AML-193 (cell line): ENCODE measurements at regions not wholly inside any gene's neighbourhood (a gene's known extent, or its start where the extent isn't known, plus 50 kb on each side); places are given as distances from the start of the nearest gene placed in this dataset.
A peak's percentile ranks its signal among the peaks of the same experiment; 100 is the strongest.

Source experiments
- DNase-seq, 2 experiments: peaks; one replicate each; lab custom pipeline; 2025; lab: John Stamatoyannopoulos, UW

DNA sequence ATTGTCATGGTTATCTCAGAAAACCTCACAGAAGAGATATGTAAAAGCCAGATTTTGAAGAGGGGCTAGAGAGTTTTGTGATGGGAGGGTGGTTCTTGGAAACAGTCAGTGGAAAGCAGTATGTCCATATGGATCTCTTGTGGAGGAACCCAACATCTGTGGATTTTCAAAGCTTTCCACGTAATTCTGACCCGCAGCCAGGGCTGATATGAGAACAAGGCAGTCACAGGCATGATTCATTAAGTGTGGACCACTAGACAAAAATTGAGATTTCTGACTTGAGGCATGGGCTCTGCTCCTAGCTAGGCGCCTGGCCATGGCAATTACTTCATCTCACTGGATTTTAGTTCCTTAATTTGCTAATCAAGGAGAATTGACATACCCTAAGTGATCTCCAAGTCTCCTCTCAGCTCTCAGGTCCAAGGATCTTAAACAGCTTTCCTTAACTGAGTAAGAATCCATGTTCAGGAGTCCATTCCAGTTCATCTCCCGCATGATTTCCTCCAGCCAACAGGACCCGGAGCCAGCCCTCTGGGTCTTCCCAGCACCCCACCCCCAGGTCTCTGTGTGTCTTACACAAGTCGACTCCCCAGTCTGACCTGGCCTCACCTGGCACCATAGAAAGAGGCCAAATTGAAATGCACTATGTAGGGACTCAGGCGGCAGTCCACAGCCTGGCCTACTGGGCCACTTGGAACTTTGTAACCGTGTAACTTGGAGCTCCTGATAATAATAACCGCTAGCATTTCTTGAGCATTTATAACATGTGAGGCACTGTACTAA, 176.3 kb upstream of the PARP11 start:
- DNase-seq, result no peak

- no peak for DNase-seq
These were observed 174.2 kb upstream of the PARP11 start for GRCh38 chr12:4047421-4047820.

DNA sequence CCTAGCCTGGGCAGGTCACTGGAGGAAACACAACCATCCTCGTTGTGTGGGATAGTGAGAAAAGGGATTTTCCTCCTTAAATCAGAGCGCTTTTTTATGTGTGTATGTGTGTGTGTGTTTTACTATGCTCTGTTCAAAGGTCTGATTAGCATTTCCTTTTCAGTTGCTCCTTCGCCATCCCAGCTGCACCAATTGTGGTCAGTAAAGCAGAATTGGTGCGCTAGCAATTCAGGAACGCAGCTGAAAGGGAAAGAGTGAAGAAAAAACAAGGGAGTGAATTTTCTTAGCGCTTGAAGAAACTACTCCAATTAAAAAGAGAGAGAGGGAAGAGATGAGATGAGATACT, 173.3 kb upstream of the PARP11 start:
- DNase-seq, result no peak

- DNase-seq, result no peak
These were observed 172.7 kb upstream of the PARP11 start for GRCh38 chr12:4045786-4046494.

DNA sequence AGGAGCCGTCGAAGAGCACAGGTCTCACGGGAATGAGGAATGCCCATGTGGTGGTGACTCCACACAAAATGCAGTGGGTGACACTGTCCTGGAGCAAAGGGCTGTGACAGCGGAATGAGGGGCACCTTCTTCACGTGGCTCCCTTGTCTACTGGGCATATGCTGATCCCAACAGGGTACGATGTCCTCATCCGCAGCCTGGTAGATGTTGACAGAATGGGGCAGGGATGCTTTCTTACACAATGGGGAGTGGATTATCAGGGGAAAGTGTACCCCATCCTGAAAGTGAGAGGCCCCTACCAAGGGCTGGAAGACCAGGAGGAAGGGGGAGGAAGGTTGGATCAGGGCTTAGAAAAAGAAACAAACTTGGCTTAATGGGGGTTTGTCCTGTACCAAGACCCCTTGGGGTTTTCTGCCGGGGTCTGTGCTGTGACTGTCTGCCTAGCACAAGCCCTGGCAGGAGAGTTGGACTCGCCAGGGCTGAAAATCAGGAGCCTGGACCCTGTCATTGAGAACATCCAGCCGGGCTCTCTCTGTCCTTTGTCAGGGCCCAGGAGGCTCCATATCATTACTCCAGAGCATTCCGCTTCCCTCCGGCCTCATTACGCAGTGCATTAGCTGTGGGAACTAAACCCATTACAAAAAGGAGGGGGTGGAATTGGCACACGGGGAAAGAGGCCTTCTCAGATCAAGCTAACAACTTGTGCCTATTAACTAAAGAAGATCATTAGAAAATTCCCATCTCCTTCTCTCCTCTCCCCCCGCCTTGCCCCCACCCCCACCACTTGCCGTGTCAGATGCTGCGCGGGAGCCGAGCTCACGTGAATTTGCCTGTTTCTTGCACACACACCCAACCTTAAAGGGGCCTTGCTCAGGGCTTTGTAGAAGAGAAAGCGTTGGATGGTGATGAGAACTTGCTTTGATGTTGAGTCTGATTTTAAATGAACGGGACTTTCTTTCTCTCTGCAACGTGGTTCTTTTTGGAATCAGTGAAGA, 171.8 kb upstream of the PARP11 start:
- DNase-seq, result no peak

GRCh38 chr12:4044101-4044500, 170.9 kb upstream of the PARP11 start:
- DNase-seq, result no peak

GRCh38 chr12:4041187-4041885, 168.1 kb upstream of the PARP11 start:
- DNase-seq, result no peak

GRCh38 chr12:4039931-4040330, 166.7 kb upstream of the PARP11 start:
- DNase-seq, result no peak

- DNase-seq, result peak; percentile 2 to 14
These were observed 164.6 kb upstream of the PARP11 start for GRCh38 chr12:4037747-4038312.

GRCh38 chr12:4036671-4037271, 163.6 kb upstream of the PARP11 start:
- DNase-seq, result no peak

- no peak for DNase-seq
These were observed 161.7 kb upstream of the PARP11 start for GRCh38 chr12:4034921-4035320.

GRCh38 chr12:4032924-4033615, 159.9 kb upstream of the PARP11 start:
- no peak for DNase-seq

DNA sequence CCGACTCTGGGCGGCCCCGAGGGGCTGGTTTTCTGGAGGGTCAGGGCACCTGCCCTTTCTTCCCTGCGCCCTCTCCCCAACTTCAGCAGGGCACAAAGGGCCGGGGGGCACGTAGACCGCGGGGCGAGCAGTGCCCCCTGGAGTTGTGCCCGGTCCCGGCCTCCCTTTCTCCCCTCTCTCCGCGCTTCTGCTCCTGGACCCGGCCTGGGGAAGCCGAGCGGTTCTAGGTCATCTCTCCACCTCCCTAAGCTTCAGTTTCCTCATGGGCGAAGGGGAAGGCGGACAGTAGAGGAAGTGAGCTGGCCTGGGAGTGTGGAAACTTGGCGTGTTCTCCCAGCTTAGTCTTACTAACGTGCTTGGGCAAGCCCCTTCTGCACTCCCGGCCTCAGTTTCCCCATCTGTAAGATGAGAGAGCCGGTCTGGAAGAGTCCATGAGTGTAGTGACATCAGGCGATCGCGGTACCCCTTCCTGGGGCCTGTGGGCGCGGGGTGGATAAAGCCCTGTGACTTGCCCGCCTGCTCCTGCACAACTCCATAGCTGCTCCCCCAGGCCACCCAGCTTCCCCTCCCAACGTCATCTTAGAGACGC, 158.6 kb upstream of the PARP11 start:
- no peak for DNase-seq

DNA sequence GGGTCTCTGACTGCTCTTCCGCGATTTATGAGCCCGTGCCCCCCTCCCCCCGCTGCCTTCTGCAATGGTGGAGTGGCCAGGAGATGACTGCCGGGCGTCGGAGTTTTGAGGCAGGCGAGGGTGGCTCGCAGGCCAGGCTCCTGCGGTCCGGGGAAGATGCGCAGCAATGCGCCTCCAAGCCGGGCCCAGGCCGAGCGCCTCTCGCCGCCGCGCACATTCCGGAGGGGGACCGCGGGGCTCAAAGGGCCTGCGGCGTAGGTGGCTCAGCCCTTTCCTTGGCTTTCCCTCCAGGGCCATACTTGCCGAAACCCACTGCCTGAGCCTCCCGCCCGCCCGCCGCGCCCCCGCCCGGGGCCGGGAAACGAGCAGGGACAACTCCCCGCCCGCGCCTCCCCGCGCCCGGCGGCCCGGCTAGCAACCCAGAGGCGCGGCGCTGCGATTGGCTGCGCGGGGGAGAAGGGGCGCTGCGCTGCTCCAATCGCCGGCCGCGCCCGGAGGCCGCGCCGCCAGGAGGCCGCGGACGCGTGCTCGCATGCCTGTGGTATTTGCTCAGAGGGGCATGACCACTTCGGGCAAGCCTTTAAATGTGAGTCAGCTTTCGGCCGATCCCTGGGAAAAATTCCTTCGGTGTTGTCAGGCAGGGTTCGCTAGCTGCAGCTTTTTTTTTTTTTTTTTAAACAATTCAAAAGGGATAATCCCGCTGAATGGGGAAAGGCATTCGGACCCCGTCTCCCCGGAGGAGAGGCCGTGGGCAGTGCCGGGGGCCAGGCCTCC, 157.9 kb upstream of the PARP11 start:
- DNase-seq, result peak; percentile 4 to 22

DNA sequence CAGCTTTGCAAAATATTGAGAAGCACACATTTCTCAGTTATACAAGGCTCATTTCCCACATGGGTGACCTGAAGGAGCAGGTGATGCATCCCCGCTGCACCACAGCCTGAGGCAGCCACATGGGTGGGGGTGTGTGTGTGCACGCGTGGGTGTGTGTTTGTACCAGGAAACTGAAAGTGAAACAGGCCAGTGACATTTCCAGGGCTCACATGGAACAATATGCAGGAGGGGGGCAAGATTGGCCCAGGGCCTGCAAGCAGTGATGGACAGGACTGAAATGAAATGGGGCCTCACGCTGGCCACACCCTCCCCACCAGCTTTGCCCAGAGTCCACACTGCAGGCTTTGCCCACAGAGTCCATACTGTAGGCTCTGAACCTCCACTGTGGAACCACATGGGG, 154.2 kb upstream of the PARP11 start:
- DNase-seq, result no peak

GRCh38 chr12:4026517-4026916, 153.3 kb upstream of the PARP11 start:
- DNase-seq, result no peak

GRCh38 chr12:4026020-4026358, 152.8 kb upstream of the PARP11 start:
- DNase-seq, result no peak

DNA sequence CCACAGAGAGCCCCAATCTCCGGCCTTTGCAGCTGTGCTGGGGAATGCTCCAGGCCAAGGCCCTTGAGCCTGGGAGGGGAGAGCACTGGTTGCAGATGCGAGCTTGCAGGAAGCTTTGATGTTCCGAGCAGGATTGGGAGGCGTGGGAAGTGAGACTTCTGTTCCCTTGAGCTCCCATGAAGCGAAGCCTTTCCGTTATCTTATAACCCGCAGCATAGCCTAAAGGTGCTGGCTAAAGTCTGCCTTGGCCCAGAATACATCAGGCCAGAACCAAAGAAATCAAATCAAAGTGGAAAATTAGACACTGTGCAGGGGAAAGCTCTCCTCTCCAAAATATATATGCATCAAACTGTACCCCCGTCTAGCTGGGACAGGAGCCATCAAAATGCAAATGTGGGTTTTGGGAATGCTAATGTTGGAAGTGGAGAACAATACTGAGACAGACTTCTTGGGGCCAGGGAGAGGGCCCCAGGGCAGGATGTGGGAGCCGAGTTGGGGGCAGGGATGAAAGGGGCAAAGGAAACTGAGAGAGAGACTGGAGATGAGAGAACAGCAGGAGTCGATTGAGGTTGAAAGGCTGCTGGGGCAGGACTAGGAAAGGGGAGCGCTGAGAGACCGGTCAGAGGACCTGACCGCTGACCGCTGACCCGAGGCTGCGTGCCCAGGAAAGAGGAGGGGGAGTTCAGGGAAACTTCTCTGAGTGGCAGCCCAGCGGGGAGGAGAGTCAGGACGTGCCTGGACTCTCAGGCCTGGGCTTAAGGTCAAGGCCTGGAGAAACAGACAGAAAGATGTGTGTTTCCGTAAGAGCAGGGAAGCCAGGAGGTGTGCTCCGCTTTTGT, 152.2 kb upstream of the PARP11 start:
- no peak for DNase-seq
